Upper lobe of left lung (tissue), 6 donors: ENCODE measurements at regions not wholly inside any gene's neighbourhood (a gene's known extent, or its start where the extent isn't known, plus 50 kb on each side); places are given as distances from the start of the nearest gene placed in this dataset.

Experiments used
- ATAC-seq, 2 donors: fragments of 200-7000 bp; cut with Tn5 transposase; one replicate each; pipeline ENCODE4 v1.9.1; 2022; ENCODE audit warnings: mild to moderate bottlenecking in 2 of 2, moderate library complexity in 2 of 2; ENCODE audit not compliant: low FRiP score in 2 of 2
- DNase-seq, 2 donors: peaks; one replicate each; pipeline ENCODE4 v3.0.0-alpha.2; 2019 to 2020
- H3K27ac ChIP-seq, 4 donors: fragments of 200-600 bp; sonication (generic); one replicate each; pipeline ENCODE4 v1.5.1; 2016 to 2019
- H3K27me3 ChIP-seq, 4 donors: fragments of 200-600 bp; sonication (generic); one replicate each; pipeline ENCODE4 v1.5.1; 2017 to 2019
- H3K36me3 ChIP-seq, 4 donors: fragments of 200-600 bp; sonication (generic); one replicate each; pipeline ENCODE4 v1.5.1; 2016 to 2019
- H3K4me1 ChIP-seq, 4 donors: fragments of 200-600 bp; sonication (generic); one replicate each; pipeline ENCODE4 v1.5.1; 2018 to 2019
- H3K4me3 ChIP-seq, 4 donors: fragments of 200-600 bp; sonication (generic); one replicate each; pipeline ENCODE4 v1.5.1; 2017 to 2019; ENCODE audit warnings: mild to moderate bottlenecking in 2 of 4, moderate library complexity in 1 of 4
- H3K9me3 ChIP-seq, 4 donors: fragments of 200-600 bp; sonication (generic); one replicate each; pipeline ENCODE4 v1.5.1; 2018 to 2019
- CTCF ChIP-seq, 6 experiments: fragments of 450-650 bp in 4 of 6; fragments of 200-600 bp in 2 of 6; sonication (generic) in 2 of 6; IDR thresholded peaks; one replicate each; pipeline ENCODE4 v1.5.1; 2016 to 2019; ENCODE audit warnings: antibody characterized with exemption in 6 of 6
- EP300 ChIP-seq, 4 donors: sonication (generic); formaldehyde crosslinking; IDR thresholded peaks; one replicate each; pipeline ENCODE4 v1.5.1; 2017; ENCODE audit warnings: antibody characterized with exemption in 4 of 4, control low read depth in 2 of 4
- POLR2A ChIP-seq, 4 donors: fragments of 450-650 bp; IDR thresholded peaks; one replicate each; pipeline ENCODE4 v1.5.1; 2016 to 2017; ENCODE audit warnings: antibody characterized with exemption in 4 of 4, mild to moderate bottlenecking in 2 of 4
- POLR2AphosphoS5 ChIP-seq, 2 donors: sonication (generic); formaldehyde crosslinking; IDR thresholded peaks; one replicate each; pipeline ENCODE4 v1.5.1; 2017; ENCODE audit warnings: antibody characterized with exemption in 2 of 2
- WGBS, 2 donors: methylation state at CpG; one replicate each; pipeline ENCODE4 v1.1.5; 2017 to 2018; 5-methylcytosine and 5-hydroxymethylcytosine counted together
- donor health status: DM: no; HTN: no; CAD: no; lungs with moderate emphysema.
- donor health status: DM: no; HTN: yes; CAD: no; lungs with severe emphysema.

GRCh38 chrX:40395102-40395501 is 185.7 kb upstream of the ATP6AP2 start:
- peaks cover 0 to 10% (median 0%) of the 10 kb centered on the region in 4 donors for H3K9me3 ChIP-seq
- H3K4me1 ChIP-seq = no peaks in the 10 kb centered on the region
- DNase-seq (no peak), ATAC-seq (no peak)
- WGBS, 2 donors = 88% methylated on average over 2 of the region's 2 CpGs; no CpG with 5 or more reads in 1 of the 2 donors
- no peak overlapping the region for H3K27ac ChIP-seq
- peaks cover 0 to 5% (median 0%) of the 10 kb centered on the region in 4 donors for H3K27me3 ChIP-seq
- no peaks in the 10 kb centered on the region for H3K36me3 ChIP-seq
- TF ChIP-seq EP300 (IDR thresholded peaks at IDR 0.05) = no peak
- no peak overlapping the region for H3K4me3 ChIP-seq

- ATAC-seq = no peak
- TF ChIP-seq CTCF (IDR thresholded peaks at IDR 0.05) = no peak
- TF ChIP-seq EP300 (IDR thresholded peaks at IDR 0.05) = no peak
- Histone ChIP-seq H3K9me3 (peaks cover 0 to 10% (median 0%) of the 10 kb centered on the region in 4 donors), H3K36me3 (no peaks in the 10 kb centered on the region), H3K27ac (no peak overlapping the region), H3K4me1 (no peaks in the 10 kb centered on the region), H3K27me3 (peaks cover 0 to 5% (median 0%) of the 10 kb centered on the region in 4 donors), H3K4me3 (no peak overlapping the region)
- DNase-seq = no peak
- 78 to 86% methylated on average over 3 to 5 of the region's 5 CpGs for WGBS, 2 donors
Measured at GRCh38 chrX:40394302-40394701, 186.5 kb upstream of the ATP6AP2 start.

GRCh38 chrX:40392599-40392998 is 188.2 kb upstream of the ATP6AP2 start:
- Histone ChIP-seq H3K36me3 (no peaks in the 10 kb centered on the region), H3K27ac (no peak overlapping the region), H3K4me1 (no peaks in the 10 kb centered on the region), H3K4me3 (no peak overlapping the region), H3K27me3 (peaks cover 0 to 5% (median 0%) of the 10 kb centered on the region in 4 donors), H3K9me3 (peaks cover 0 to 6% (median 0%) of the 10 kb centered on the region in 4 donors)
- 96% methylated on average over 2 of the region's 2 CpGs; no CpG with 5 or more reads in 1 of the 2 donors for WGBS, 2 donors
- ATAC-seq (no peak), DNase-seq (no peak)
- TF ChIP-seq CTCF (IDR thresholded peaks at IDR 0.05) (no peak), POLR2A (IDR thresholded peaks at IDR 0.05) (no peak), EP300 (IDR thresholded peaks at IDR 0.05) (no peak), POLR2AphosphoS5 (IDR thresholded peaks at IDR 0.05) (no peak)

- WGBS, 2 donors = 53 to 59% methylated on average over 3 of the region's 3 CpGs
- Histone ChIP-seq H3K27ac (no peak overlapping the region), H3K4me1 (no peaks in the 10 kb centered on the region), H3K4me3 (no peak overlapping the region), H3K27me3 (peaks cover 0 to 5% (median 0%) of the 10 kb centered on the region in 4 donors), H3K9me3 (no peaks in the 10 kb centered on the region), H3K36me3 (no peaks in the 10 kb centered on the region)
- ATAC-seq (no peak), DNase-seq (no peak)
- TF ChIP-seq CTCF (IDR thresholded peaks at IDR 0.05) (no peak), POLR2AphosphoS5 (IDR thresholded peaks at IDR 0.05) (no peak), EP300 (IDR thresholded peaks at IDR 0.05) (no peak), POLR2A (IDR thresholded peaks at IDR 0.05) (no peak)
Measured at GRCh38 chrX:40391662-40392061, 189.1 kb upstream of the ATP6AP2 start.

- H3K4me3 ChIP-seq = no peak overlapping the region
- no peak overlapping the region for H3K27ac ChIP-seq
- H3K9me3 ChIP-seq = no peaks in the 10 kb centered on the region
- no peaks in the 10 kb centered on the region for H3K4me1 ChIP-seq
- no peak for DNase-seq
- WGBS, 2 donors = 68 to 90% methylated on average over 2 of the region's 2 CpGs
- no peak for ATAC-seq
- H3K27me3 ChIP-seq = peaks cover 0 to 5% (median 0%) of the 10 kb centered on the region in 4 donors
- TF ChIP-seq POLR2AphosphoS5 (IDR thresholded peaks at IDR 0.05) (no peak), POLR2A (IDR thresholded peaks at IDR 0.05) (no peak), CTCF (IDR thresholded peaks at IDR 0.05) (no peak), EP300 (IDR thresholded peaks at IDR 0.05) (no peak)
- H3K36me3 ChIP-seq = no peaks in the 10 kb centered on the region
Measured at GRCh38 chrX:40389555-40389954, 191.2 kb upstream of the ATP6AP2 start.
